Muscle of leg (tissue), 3 donors: ENCODE measurements at regions not wholly inside any gene's neighbourhood (a gene's known extent, or its start where the extent isn't known, plus 50 kb on each side); places are given as distances from the start of the nearest gene placed in this dataset.

ENCODE experiments used
- DNase-seq: peaks from one replicate; pipeline ENCODE4 v3.0.0; 2013
- H3K27ac ChIP-seq: one replicate; pipeline ENCODE4 v1.5.1; 2013; ENCODE audit warnings: mild to moderate bottlenecking, low read length, control low read depth
- H3K27me3 ChIP-seq: one replicate; pipeline ENCODE4 v1.6.1; 2013; ENCODE audit warnings: low read length; ENCODE audit not compliant: control insufficient read depth, insufficient read depth
- H3K36me3 ChIP-seq: one replicate; pipeline ENCODE4 v1.6.1; 2013; ENCODE audit warnings: low read length; ENCODE audit not compliant: control insufficient read depth, insufficient read depth
- H3K4me1 ChIP-seq: one replicate; pipeline ENCODE4 v1.6.1; 2013; ENCODE audit warnings: low read length; ENCODE audit not compliant: control insufficient read depth, insufficient read depth
- H3K4me3 ChIP-seq: one replicate; pipeline ENCODE4 v1.5.1; 2013; ENCODE audit warnings: low read length, control low read depth
- H3K9me3 ChIP-seq: replicated peaks from 2 replicates; pipeline ENCODE4 v1.6.1; 2013; ENCODE audit warnings: low read depth, low read length; ENCODE audit not compliant: control insufficient read depth
- WGBS: methylation state at CpG from one replicate; pipeline ENCODE4 v1.1.5; 2013; ENCODE audit warnings: missing lambda C conversion rate; ENCODE audit not compliant: insufficient coverage; 5-methylcytosine and 5-hydroxymethylcytosine counted together

GRCh38 chr3:24937780-24938179, 443.1 kb upstream of the THRB start:
- no peak for DNase-seq
- no peaks in the 10 kb centered on the region for H3K27me3 ChIP-seq
- WGBS = no CpG with 5 or more reads among the region's 5 CpGs

GRCh38 chr3:24943961-24944360, 449.3 kb upstream of the THRB start:
- Histone ChIP-seq H3K4me1 (no peaks in the 10 kb centered on the region), H3K4me3 (no peak overlapping the region), H3K27ac (no peak overlapping the region), H3K27me3 (no peaks in the 10 kb centered on the region), H3K9me3 (no peaks in the 10 kb centered on the region), H3K36me3 (no peaks in the 10 kb centered on the region)
- no peak for DNase-seq
- WGBS = 50% methylated on average over 1 of the region's 3 CpGs

More at GRCh38 chr3:24937780-24938179, 443.1 kb upstream of the THRB start:
- H3K4me3 ChIP-seq = no peak overlapping the region
- H3K27ac ChIP-seq = no peak overlapping the region
- no peaks in the 10 kb centered on the region for H3K9me3 ChIP-seq
- no peaks in the 10 kb centered on the region for H3K4me1 ChIP-seq
- no peaks in the 10 kb centered on the region for H3K36me3 ChIP-seq

- no peaks in the 10 kb centered on the region for H3K9me3 ChIP-seq
- no peak overlapping the region for H3K4me3 ChIP-seq
- H3K27ac ChIP-seq = no peak overlapping the region
- H3K4me1 ChIP-seq = no peaks in the 10 kb centered on the region
- no peaks in the 10 kb centered on the region for H3K36me3 ChIP-seq
- DNase-seq = peak; percentile 78
- no CpG with 5 or more reads among the region's 3 CpGs for WGBS
- H3K27me3 ChIP-seq = no peaks in the 10 kb centered on the region
Observed at GRCh38 chr3:24944805-24945520, 450.3 kb upstream of the THRB start.

- Histone ChIP-seq H3K9me3 (no peaks in the 10 kb centered on the region), H3K36me3 (no peaks in the 10 kb centered on the region), H3K27ac (no peak overlapping the region), H3K4me3 (no peak overlapping the region), H3K4me1 (no peaks in the 10 kb centered on the region), H3K27me3 (no peaks in the 10 kb centered on the region)
- DNase-seq = peak; percentile 32
- WGBS = 0% methylated on average over 1 of the region's 2 CpGs
Observed at GRCh38 chr3:24945563-24945962, 450.9 kb upstream of the THRB start.

- Histone ChIP-seq H3K4me1 (no peaks in the 10 kb centered on the region), H3K9me3 (no peaks in the 10 kb centered on the region), H3K27ac (no peak overlapping the region), H3K27me3 (no peaks in the 10 kb centered on the region), H3K4me3 (no peak overlapping the region), H3K36me3 (no peaks in the 10 kb centered on the region)
- 62% methylated on average over 1 of the region's 4 CpGs for WGBS
- no peak for DNase-seq
Observed at GRCh38 chr3:24947103-24947502, 452.5 kb upstream of the THRB start.

GRCh38 chr3:24951180-24951579, 456.5 kb upstream of the THRB start:
- H3K4me1 ChIP-seq = no peaks in the 10 kb centered on the region
- 96% methylated on average over 3 of the region's 4 CpGs for WGBS
- no peak for DNase-seq
- H3K9me3 ChIP-seq = peaks cover 2% of the 10 kb centered on the region
- H3K27ac ChIP-seq = no peak overlapping the region
- no peaks in the 10 kb centered on the region for H3K27me3 ChIP-seq
- H3K4me3 ChIP-seq = no peak overlapping the region
- no peaks in the 10 kb centered on the region for H3K36me3 ChIP-seq

GRCh38 chr3:24952388-24952787, 457.7 kb upstream of the THRB start:
- H3K4me3 ChIP-seq = no peak overlapping the region
- peaks cover 2% of the 10 kb centered on the region for H3K9me3 ChIP-seq
- no peak for DNase-seq
- H3K4me1 ChIP-seq = no peaks in the 10 kb centered on the region
- no peaks in the 10 kb centered on the region for H3K36me3 ChIP-seq
- WGBS = 72% methylated on average over 5 of the region's 6 CpGs
- H3K27me3 ChIP-seq = no peaks in the 10 kb centered on the region
- H3K27ac ChIP-seq = no peak overlapping the region

GRCh38 chr3:24953060-24953771, 458.6 kb upstream of the THRB start:
- Histone ChIP-seq H3K4me1 (no peaks in the 10 kb centered on the region), H3K4me3 (no peak overlapping the region), H3K9me3 (peaks cover 2% of the 10 kb centered on the region), H3K27ac (no peak overlapping the region), H3K36me3 (no peaks in the 10 kb centered on the region), H3K27me3 (no peaks in the 10 kb centered on the region)
- no peak for DNase-seq
- WGBS = 94% methylated on average over 2 of the region's 5 CpGs

- H3K4me1 ChIP-seq = no peaks in the 10 kb centered on the region
- H3K9me3 ChIP-seq = peaks cover 6% of the 10 kb centered on the region
- H3K36me3 ChIP-seq = no peaks in the 10 kb centered on the region
- WGBS = 87% methylated on average over 3 of the region's 4 CpGs
- no peaks in the 10 kb centered on the region for H3K27me3 ChIP-seq
- DNase-seq = no peak
- no peak overlapping the region for H3K4me3 ChIP-seq
- no peak overlapping the region for H3K27ac ChIP-seq
Observed at GRCh38 chr3:24956613-24957012, 462.0 kb upstream of the THRB start.

- Histone ChIP-seq H3K9me3 (peaks cover 6% of the 10 kb centered on the region), H3K4me1 (no peaks in the 10 kb centered on the region), H3K4me3 (no peak overlapping the region), H3K36me3 (no peaks in the 10 kb centered on the region), H3K27me3 (no peaks in the 10 kb centered on the region), H3K27ac (no peak overlapping the region)
- no peak for DNase-seq
- WGBS = no CpG with 5 or more reads among the region's 2 CpGs
Observed at GRCh38 chr3:24958271-24958670, 463.6 kb upstream of the THRB start.
